Pancreas (tissue), 10 donors: ENCODE measurements at regions not wholly inside any gene's neighbourhood (a gene's known extent, or its start where the extent isn't known, plus 50 kb on each side); places are given as distances from the start of the nearest gene placed in this dataset.

Experiments
- ATAC-seq, 4 donors: fragments of 200-7000 bp; cut with Tn5 transposase; one replicate each; pipeline versions ENCODE4 v1.8.0 to v1.9.1; 2020; ENCODE audit warnings: mild to moderate bottlenecking in 4 of 4, moderate library complexity in 4 of 4
- DNase-seq, 6 donors: peaks; one replicate each; pipeline ENCODE4 v3.0.0-alpha.2; 2020
- FAIRE-seq: peaks from 2 replicates; lab custom pipeline; 2012; peaks lifted over from hg19 to GRCh38; lab: Jason Lieb, UNC
- H3K27ac ChIP-seq, 4 donors: fragments of 200-600 bp; sonication (generic); 1 replicate in 3 of 4; 2 replicates in 1 of 4; pipeline versions ENCODE4 v1.5.0 to v1.8.0; 2020
- H3K27me3 ChIP-seq, 4 donors: fragments of 200-600 bp; one replicate each; pipeline ENCODE4 v1.8.0; 2021
- H3K36me3 ChIP-seq, 3 donors: fragments of 200-600 bp; sonication (generic) in 1 of 3; one replicate each; pipeline versions ENCODE4 v1.5.0 to v1.8.0; 2020 to 2021
- H3K4me1 ChIP-seq, 3 donors: fragments of 200-600 bp; one replicate each; pipeline ENCODE4 v1.8.0; 2021
- H3K4me3 ChIP-seq, 4 donors: fragments of 200-600 bp; sonication (generic) in 2 of 4; one replicate each; pipeline versions ENCODE4 v1.5.0 to v1.8.0; 2020 to 2021
- H3K9me3 ChIP-seq, 4 donors: fragments of 200-600 bp; one replicate each; pipeline ENCODE4 v1.8.0; 2021
- WGBS, 2 donors: extraction: QIAGEN DNeasy Blood & Tissue Kit; methylation state at CpG; one replicate each; pipeline ENCODE4 v1.1.7; 2013; 5-methylcytosine and 5-hydroxymethylcytosine counted together
- intact Hi-C, 3 donors: fragments of 100-400 bp; cut with DNase I; formaldehyde crosslinking; loops; one replicate each; pipeline versions ENCODE4 v1.11.1 to v1.14.2; 2022
- TF ChIP-seq, protein P1 (sequence below), 4 donors: fragments of 200-600 bp; sonication (generic) in 3 of 4; IDR thresholded peaks; one replicate each; pipeline versions ENCODE4 v1.5.0 to v1.8.0; 2021; ENCODE audit warnings: antibody characterized with exemption in 4 of 4
- donor health status: healthy with polysubstance abuse.
- donor health status: DM: no; HTN: no; CAD: no; lungs with moderate emphysema.
- donor health status: DM: no; HTN: no; CAD: no.
- donor health status: control.
- donor health status: control.
- donor health status: Bipolar disorder and iron deficiency.
- donor health status: DM: yes; HTN: yes; CAD: no.
- donor health status: DM: no; HTN: no; CAD: no.
- donor health status: DM: no; HTN: no; CAD: no.
- donor health status: DM: yes; HTN: yes; CAD: no.

DNA sequence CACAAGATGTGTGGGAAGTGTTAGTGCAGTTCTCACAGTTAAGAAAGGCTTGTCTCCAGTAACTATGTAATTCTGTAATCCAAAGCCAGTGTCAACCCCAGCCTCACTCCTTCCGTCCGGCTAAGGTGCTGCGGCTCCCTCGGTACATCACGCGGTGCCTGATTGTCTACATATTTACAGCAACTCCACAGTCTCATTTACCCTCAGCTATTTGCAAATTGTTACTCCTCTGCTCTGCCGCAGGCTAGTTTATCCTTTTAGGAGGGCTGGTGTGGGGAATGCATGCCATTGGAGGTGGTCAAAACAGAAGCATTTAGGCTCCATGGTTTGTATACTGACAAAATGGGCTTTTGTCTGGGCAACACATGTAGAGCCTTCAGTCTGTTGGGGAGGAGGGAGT lies 358.3 kb downstream of the METTL15 start:
- no peaks in the 10 kb centered on the region for H3K36me3 ChIP-seq
- 94 to 96% methylated on average over 7 of the region's 7 CpGs for WGBS, 2 donors
- intact Hi-C loops, result no loop called here
- DNase-seq, result no peak
- TF ChIP-seq, protein P1, sequence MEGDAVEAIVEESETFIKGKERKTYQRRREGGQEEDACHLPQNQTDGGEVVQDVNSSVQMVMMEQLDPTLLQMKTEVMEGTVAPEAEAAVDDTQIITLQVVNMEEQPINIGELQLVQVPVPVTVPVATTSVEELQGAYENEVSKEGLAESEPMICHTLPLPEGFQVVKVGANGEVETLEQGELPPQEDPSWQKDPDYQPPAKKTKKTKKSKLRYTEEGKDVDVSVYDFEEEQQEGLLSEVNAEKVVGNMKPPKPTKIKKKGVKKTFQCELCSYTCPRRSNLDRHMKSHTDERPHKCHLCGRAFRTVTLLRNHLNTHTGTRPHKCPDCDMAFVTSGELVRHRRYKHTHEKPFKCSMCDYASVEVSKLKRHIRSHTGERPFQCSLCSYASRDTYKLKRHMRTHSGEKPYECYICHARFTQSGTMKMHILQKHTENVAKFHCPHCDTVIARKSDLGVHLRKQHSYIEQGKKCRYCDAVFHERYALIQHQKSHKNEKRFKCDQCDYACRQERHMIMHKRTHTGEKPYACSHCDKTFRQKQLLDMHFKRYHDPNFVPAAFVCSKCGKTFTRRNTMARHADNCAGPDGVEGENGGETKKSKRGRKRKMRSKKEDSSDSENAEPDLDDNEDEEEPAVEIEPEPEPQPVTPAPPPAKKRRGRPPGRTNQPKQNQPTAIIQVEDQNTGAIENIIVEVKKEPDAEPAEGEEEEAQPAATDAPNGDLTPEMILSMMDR (IDR thresholded peaks at IDR 0.05), result no peak
- no peaks in the 10 kb centered on the region for H3K9me3 ChIP-seq
- no peak for FAIRE-seq
- ATAC-seq, result no peak
- H3K4me1 ChIP-seq, result no peaks in the 10 kb centered on the region
- no peak overlapping the region for H3K4me3 ChIP-seq
- H3K27me3 ChIP-seq, result no peaks in the 10 kb centered on the region
- H3K27ac ChIP-seq, result no peak overlapping the region

DNA sequence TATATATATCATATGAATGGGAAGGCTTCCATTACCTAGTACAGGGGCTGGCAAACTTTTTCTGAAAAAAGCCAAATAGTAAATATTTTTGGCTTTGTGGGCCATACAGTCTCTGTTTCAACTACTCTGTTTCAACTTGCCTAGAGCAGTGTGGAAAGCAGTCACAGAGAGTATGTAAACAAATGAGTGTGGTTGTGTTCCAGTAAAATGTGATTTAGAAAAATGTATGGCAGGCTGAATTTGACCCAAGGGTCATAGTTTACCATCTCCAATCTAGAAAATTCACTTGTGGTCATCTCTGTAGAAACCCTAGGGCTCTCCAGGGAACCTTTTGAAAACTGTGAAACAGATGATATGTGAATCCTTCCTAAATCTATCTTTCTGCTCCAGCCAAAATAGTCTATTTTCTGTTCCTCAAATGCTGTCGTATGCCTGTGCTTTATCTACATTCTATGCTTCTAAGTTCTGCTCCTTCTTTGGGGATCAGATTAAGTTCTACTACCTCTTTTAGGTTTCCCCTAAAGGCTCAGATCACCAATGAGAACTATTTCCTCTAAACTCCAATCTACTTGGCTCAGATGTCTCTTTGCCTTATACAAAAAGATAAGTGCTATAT lies 356.2 kb downstream of the METTL15 start:
- Histone ChIP-seq H3K27me3 (no peaks in the 10 kb centered on the region), H3K4me1 (no peaks in the 10 kb centered on the region), H3K36me3 (no peaks in the 10 kb centered on the region), H3K9me3 (no peaks in the 10 kb centered on the region), H3K27ac (no peak overlapping the region), H3K4me3 (no peak overlapping the region)
- TF ChIP-seq, protein P1 (IDR thresholded peaks at IDR 0.05), result no peak
- FAIRE-seq (no peak), ATAC-seq (no peak), DNase-seq (no peak)
- WGBS, 2 donors, result 34 to 77% methylated on average over 1 of the region's 1 CpG
- intact Hi-C loops, result no loop called here

DNA sequence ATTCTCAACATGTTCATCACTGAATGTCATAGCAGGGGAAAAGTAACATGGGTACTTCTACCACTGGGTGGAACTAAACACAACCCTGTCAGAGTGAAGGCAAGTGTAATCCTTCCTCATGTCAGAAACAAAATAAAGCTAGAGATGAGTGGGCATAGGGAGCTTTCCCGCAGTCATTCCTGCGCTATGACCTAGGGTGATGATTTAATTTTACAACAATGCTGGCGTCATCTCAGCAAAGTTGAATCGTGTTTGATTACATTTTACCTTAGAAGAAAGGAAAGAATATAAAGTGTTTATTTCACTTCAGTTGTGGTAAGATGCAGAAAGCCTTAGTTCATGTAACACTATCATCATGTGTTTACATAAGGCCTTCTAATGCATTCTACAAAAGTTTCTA lies 355.6 kb downstream of the METTL15 start:
- intact Hi-C loops, result no loop called here
- H3K4me3 ChIP-seq, result no peak overlapping the region
- WGBS, 2 donors, result 79 to 84% methylated on average over 4 of the region's 4 CpGs
- FAIRE-seq, result no peak
- no peak for DNase-seq
- TF ChIP-seq, protein P1 (IDR thresholded peaks at IDR 0.05), result no peak
- no peaks in the 10 kb centered on the region for H3K27me3 ChIP-seq
- H3K9me3 ChIP-seq, result no peaks in the 10 kb centered on the region
- no peak overlapping the region for H3K27ac ChIP-seq
- H3K4me1 ChIP-seq, result no peaks in the 10 kb centered on the region
- H3K36me3 ChIP-seq, result no peaks in the 10 kb centered on the region
- no peak for ATAC-seq

DNA sequence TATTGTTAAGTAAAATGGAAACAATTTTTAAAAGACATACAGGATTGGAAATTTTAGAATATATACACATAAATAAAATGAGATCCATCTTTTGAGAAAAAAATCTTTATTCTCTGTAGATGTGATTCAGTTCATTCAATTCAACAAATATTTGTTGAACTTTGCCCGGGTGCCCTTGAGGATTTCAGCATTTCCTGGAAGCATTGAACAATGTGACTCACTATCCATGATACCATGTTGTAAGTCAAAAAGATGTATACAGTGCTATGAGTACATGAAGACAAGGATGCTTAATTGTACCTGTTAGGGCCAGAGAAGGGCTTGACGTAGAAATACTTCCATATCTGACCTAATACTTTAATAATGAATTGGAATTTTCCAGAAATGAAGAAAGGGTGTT lies 353.7 kb downstream of the METTL15 start:
- Histone ChIP-seq H3K4me1 (no peaks in the 10 kb centered on the region), H3K9me3 (no peaks in the 10 kb centered on the region), H3K27me3 (no peaks in the 10 kb centered on the region), H3K36me3 (no peaks in the 10 kb centered on the region), H3K27ac (no peak overlapping the region), H3K4me3 (no peak overlapping the region)
- DNase-seq (no peak), FAIRE-seq (no peak), ATAC-seq (no peak)
- WGBS, 2 donors, result 71 to 79% methylated on average over 2 of the region's 2 CpGs
- intact Hi-C loops, result no loop called here
- TF ChIP-seq, protein P1 (IDR thresholded peaks at IDR 0.05), result no peak

DNA sequence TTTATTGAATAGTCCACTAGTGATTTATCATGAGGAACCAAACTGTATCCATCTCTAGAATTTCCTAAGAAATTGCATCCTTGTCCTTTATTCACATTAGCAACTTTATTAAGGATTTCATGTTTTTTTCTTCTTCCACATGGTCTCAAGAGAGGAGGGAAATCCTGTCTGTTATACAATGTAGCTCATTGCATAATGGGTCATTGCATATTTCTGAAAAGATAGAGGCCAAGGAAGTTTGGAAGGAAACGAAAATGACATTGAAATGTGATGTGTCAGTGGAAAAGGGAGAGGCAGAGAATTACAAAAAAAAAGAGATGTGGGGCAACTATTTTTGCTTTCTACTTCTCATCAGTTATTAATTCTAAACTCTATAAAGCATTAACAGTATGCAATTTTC lies 353.1 kb downstream of the METTL15 start:
- no peaks in the 10 kb centered on the region for H3K4me1 ChIP-seq
- DNase-seq (no peak), ATAC-seq (no peak), FAIRE-seq (no peak)
- TF ChIP-seq, protein P1 (IDR thresholded peaks at IDR 0.05), result no peak
- intact Hi-C loops, result no loop called here
- no peaks in the 10 kb centered on the region for H3K27me3 ChIP-seq
- H3K4me3 ChIP-seq, result no peak overlapping the region
- H3K9me3 ChIP-seq, result no peaks in the 10 kb centered on the region
- H3K36me3 ChIP-seq, result no peaks in the 10 kb centered on the region
- no peak overlapping the region for H3K27ac ChIP-seq
- WGBS, 2 donors, result 48 to 55% methylated on average over 1 of the region's 1 CpG
